ENCODE measurements at regions not wholly inside any gene's neighbourhood (a gene's known extent, or its start where the extent isn't known, plus 50 kb on each side); places are given as distances from the start of the nearest gene placed in this dataset.

GRCh38 chr13:64075543-64076271 is 2660.1 kb upstream of the PCDH20 start:
- TF ChIP-seq, protein P1, sequence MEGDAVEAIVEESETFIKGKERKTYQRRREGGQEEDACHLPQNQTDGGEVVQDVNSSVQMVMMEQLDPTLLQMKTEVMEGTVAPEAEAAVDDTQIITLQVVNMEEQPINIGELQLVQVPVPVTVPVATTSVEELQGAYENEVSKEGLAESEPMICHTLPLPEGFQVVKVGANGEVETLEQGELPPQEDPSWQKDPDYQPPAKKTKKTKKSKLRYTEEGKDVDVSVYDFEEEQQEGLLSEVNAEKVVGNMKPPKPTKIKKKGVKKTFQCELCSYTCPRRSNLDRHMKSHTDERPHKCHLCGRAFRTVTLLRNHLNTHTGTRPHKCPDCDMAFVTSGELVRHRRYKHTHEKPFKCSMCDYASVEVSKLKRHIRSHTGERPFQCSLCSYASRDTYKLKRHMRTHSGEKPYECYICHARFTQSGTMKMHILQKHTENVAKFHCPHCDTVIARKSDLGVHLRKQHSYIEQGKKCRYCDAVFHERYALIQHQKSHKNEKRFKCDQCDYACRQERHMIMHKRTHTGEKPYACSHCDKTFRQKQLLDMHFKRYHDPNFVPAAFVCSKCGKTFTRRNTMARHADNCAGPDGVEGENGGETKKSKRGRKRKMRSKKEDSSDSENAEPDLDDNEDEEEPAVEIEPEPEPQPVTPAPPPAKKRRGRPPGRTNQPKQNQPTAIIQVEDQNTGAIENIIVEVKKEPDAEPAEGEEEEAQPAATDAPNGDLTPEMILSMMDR (IDR thresholded peaks at IDR 0.05), result no peak
- TF ChIP-seq POLR2A (IDR thresholded peaks at IDR 0.05), result no peak
